ENCODE measurements at regions not wholly inside any gene's neighbourhood (a gene's known extent, or its start where the extent isn't known, plus 50 kb on each side); places are given as distances from the start of the nearest gene placed in this dataset.

- H3K4me3 ChIP-seq = no peak overlapping the region
- intact Hi-C loops (cut with DNase I) = loop anchor here (5.0 kb wide), 1 partner anchor 74 kb away; no protein-coding TSS in a partner anchor
- no peak overlapping the region for H3K27ac ChIP-seq
- no peaks in the 10 kb centered on the region for H3K9me3 ChIP-seq
- no peaks in the 10 kb centered on the region for H3K4me1 ChIP-seq (replicated peaks)
- TF ChIP-seq, protein P1, sequence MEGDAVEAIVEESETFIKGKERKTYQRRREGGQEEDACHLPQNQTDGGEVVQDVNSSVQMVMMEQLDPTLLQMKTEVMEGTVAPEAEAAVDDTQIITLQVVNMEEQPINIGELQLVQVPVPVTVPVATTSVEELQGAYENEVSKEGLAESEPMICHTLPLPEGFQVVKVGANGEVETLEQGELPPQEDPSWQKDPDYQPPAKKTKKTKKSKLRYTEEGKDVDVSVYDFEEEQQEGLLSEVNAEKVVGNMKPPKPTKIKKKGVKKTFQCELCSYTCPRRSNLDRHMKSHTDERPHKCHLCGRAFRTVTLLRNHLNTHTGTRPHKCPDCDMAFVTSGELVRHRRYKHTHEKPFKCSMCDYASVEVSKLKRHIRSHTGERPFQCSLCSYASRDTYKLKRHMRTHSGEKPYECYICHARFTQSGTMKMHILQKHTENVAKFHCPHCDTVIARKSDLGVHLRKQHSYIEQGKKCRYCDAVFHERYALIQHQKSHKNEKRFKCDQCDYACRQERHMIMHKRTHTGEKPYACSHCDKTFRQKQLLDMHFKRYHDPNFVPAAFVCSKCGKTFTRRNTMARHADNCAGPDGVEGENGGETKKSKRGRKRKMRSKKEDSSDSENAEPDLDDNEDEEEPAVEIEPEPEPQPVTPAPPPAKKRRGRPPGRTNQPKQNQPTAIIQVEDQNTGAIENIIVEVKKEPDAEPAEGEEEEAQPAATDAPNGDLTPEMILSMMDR (IDR thresholded peaks at IDR 0.05) = no peak
- TF ChIP-seq POLR2AphosphoS5 (IDR thresholded peaks at IDR 0.05) (no peak), POLR2A (IDR thresholded peaks at IDR 0.05) (no peak)
- 75% methylated on average over 3 of the region's 3 CpGs for WGBS
- DNase-seq (ENCODE audit: low spot score) = no peak
- H3K27me3 ChIP-seq (replicated peaks; ENCODE audit: insufficient read depth) = no peaks in the 10 kb centered on the region
- no peaks in the 10 kb centered on the region for H3K36me3 ChIP-seq
Observed at GRCh38 chr1:81588149-81588548, 212.6 kb upstream of the ADGRL2 start.

- Histone ChIP-seq H3K27me3 (replicated peaks; ENCODE audit: insufficient read depth) (no peaks in the 10 kb centered on the region), H3K9me3 (no peaks in the 10 kb centered on the region), H3K36me3 (no peaks in the 10 kb centered on the region), H3K27ac (no peak overlapping the region), H3K4me1 (replicated peaks) (no peaks in the 10 kb centered on the region), H3K4me3 (no peak overlapping the region)
- no peak for DNase-seq (ENCODE audit: low spot score)
- 10% methylated on average over 2 of the region's 2 CpGs for WGBS
- TF ChIP-seq POLR2AphosphoS5 (IDR thresholded peaks at IDR 0.05) (no peak), POLR2A (IDR thresholded peaks at IDR 0.05) (no peak)
- TF ChIP-seq, protein P1 (IDR thresholded peaks at IDR 0.05) = no peak
- intact Hi-C loops (cut with DNase I) = loop anchor here (5.0 kb wide), 1 partner anchor 75 kb away; no protein-coding TSS in a partner anchor
Observed at GRCh38 chr1:81587426-81587825, 213.3 kb upstream of the ADGRL2 start.

DNA sequence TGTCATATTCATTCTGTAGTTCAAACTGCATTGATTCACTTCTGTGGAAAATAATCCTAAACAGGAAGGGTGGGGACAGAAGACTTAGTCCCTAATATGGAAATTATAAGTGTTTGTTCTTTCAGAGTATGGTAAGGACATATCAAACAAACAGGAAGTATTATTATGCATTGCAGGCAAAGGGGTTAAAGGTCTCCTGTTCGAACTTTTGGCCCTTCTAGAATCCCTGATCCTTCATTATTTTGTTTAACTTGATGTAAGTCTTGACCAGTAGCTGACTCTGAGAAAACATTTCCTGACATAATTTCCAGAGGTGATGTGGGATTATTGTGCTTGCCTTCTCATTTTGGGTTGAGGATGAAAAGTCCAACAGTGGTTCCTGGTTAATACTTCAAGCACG, 215.4 kb upstream of the ADGRL2 start:
- Histone ChIP-seq H3K4me1 (replicated peaks) (no peaks in the 10 kb centered on the region), H3K9me3 (no peaks in the 10 kb centered on the region), H3K36me3 (no peaks in the 10 kb centered on the region), H3K27ac (no peak overlapping the region), H3K27me3 (replicated peaks; ENCODE audit: insufficient read depth) (no peaks in the 10 kb centered on the region), H3K4me3 (no peak overlapping the region)
- TF ChIP-seq POLR2AphosphoS5 (IDR thresholded peaks at IDR 0.05) (no peak), POLR2A (IDR thresholded peaks at IDR 0.05) (no peak)
- TF ChIP-seq, protein P1 (IDR thresholded peaks at IDR 0.05) = no peak
- intact Hi-C loops (cut with DNase I) = loop anchor here (5.0 kb wide), 1 partner anchor 77 kb away; no protein-coding TSS in a partner anchor
- no peak for DNase-seq (ENCODE audit: low spot score)
- 90% methylated on average over 2 of the region's 2 CpGs for WGBS

GRCh38 chr1:81584398-81584797, 216.3 kb upstream of the ADGRL2 start:
- Histone ChIP-seq H3K4me3 (no peak overlapping the region), H3K36me3 (no peaks in the 10 kb centered on the region), H3K9me3 (no peaks in the 10 kb centered on the region), H3K27ac (no peak overlapping the region), H3K27me3 (replicated peaks; ENCODE audit: insufficient read depth) (no peaks in the 10 kb centered on the region), H3K4me1 (replicated peaks) (no peaks in the 10 kb centered on the region)
- TF ChIP-seq POLR2AphosphoS5 (IDR thresholded peaks at IDR 0.05) = peak; percentile 32
- no peak for TF ChIP-seq POLR2A (IDR thresholded peaks at IDR 0.05)
- TF ChIP-seq, protein P1 (IDR thresholded peaks at IDR 0.05) = peak in 1 of 4 experiments; percentile 6
- intact Hi-C loops (cut with DNase I) = no loop called here
- 21% methylated on average over 6 of the region's 6 CpGs for WGBS
- no peak for DNase-seq (ENCODE audit: low spot score)

DNA sequence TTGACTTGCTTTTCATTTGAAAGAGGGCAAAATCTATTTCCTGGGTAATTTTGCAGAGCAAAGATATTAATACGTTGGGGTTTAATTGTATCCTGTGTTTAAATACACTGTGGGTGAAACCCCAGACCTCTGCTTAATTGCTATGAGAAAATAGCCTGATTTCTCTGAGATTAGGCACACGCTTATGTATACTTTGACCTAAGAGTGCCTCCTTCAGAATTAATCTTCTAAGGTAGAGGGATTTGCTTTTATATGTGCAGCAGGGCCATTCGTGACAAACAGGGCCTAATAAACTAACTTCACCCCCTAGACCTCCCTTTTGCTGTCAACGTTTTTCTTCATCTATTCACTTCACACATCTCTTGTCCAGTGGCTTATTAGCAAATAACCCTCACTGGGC, 216.9 kb upstream of the ADGRL2 start:
- no peak for TF ChIP-seq POLR2AphosphoS5 (IDR thresholded peaks at IDR 0.05)
- TF ChIP-seq, protein P1 (IDR thresholded peaks at IDR 0.05) = no peak
- no peak for TF ChIP-seq POLR2A (IDR thresholded peaks at IDR 0.05)
- no peak overlapping the region for H3K27ac ChIP-seq
- intact Hi-C loops (cut with DNase I) = no loop called here
- no peaks in the 10 kb centered on the region for H3K4me1 ChIP-seq (replicated peaks)
- DNase-seq (ENCODE audit: low spot score) = no peak
- H3K4me3 ChIP-seq = no peak overlapping the region
- WGBS = 48% methylated on average over 4 of the region's 4 CpGs
- H3K27me3 ChIP-seq (replicated peaks; ENCODE audit: insufficient read depth) = no peaks in the 10 kb centered on the region
- no peaks in the 10 kb centered on the region for H3K9me3 ChIP-seq
- H3K36me3 ChIP-seq = no peaks in the 10 kb centered on the region

All from prostate gland (tissue), 2 donors.